Spleen (tissue), 11 donors: ENCODE measurements at regions not wholly inside any gene's neighbourhood (a gene's known extent, or its start where the extent isn't known, plus 50 kb on each side); places are given as distances from the start of the nearest gene placed in this dataset.
"Not testable (repeated sequence)": the region's sequence is repeated elsewhere in the genome, so short reads cannot be mapped to it uniquely, and the experiment has no call there.

Experiments
- DNase-seq: peaks from one replicate; pipeline ENCODE4 v3.0.0-alpha.2; 2020
- H3K27ac ChIP-seq, 8 donors: fragments of 200-600 bp; sonication (generic) in 7 of 8; 1 replicate in 4 of 8; 2 replicates in 4 of 8; pipeline versions ENCODE4 v1.5.0 to v1.8.0; 2016 to 2021; ENCODE audit warnings: inconsistent platforms in 4 of 8, mild to moderate bottlenecking in 4 of 8, moderate library complexity in 1 of 8
- H3K27me3 ChIP-seq, 7 donors: fragments of 200-600 bp; sonication (generic) in 6 of 7; replicated peaks in 1 of 7; 1 replicate in 4 of 7; 2 replicates in 3 of 7; pipeline versions ENCODE4 v1.5.0 to v1.8.0; 2016 to 2021; ENCODE audit warnings: inconsistent platforms in 3 of 7, mild to moderate bottlenecking in 1 of 7
- H3K36me3 ChIP-seq, 6 donors: fragments of 200-600 bp; sonication (generic) in 5 of 6; 1 replicate in 4 of 6; 2 replicates in 2 of 6; pipeline versions ENCODE4 v1.5.0 to v1.8.0; 2016 to 2021; ENCODE audit warnings: inconsistent platforms in 2 of 6
- H3K4me1 ChIP-seq, 6 donors: fragments of 200-600 bp; sonication (generic) in 5 of 6; 1 replicate in 3 of 6; 2 replicates in 3 of 6; pipeline versions ENCODE4 v1.5.0 to v1.8.0; 2016 to 2021; ENCODE audit warnings: inconsistent platforms in 3 of 6
- H3K4me3 ChIP-seq, 8 donors: fragments of 200-600 bp; sonication (generic) in 7 of 8; 1 replicate in 4 of 8; 2 replicates in 4 of 8; pipeline versions ENCODE4 v1.5.0 to v1.8.0; 2016 to 2021; ENCODE audit warnings: inconsistent platforms in 4 of 8, mild to moderate bottlenecking in 4 of 8, moderate library complexity in 2 of 8
- H3K9me3 ChIP-seq, 8 donors: fragments of 200-600 bp; sonication (generic) in 7 of 8; 1 replicate in 4 of 8; 2 replicates in 4 of 8; pipeline versions ENCODE4 v1.5.0 to v1.8.0; 2016 to 2021; ENCODE audit warnings: inconsistent platforms in 4 of 8
- POLR2A ChIP-seq, 3 donors: fragments of 450-650 bp; IDR thresholded peaks; one replicate each; pipeline ENCODE4 v1.5.1; 2017; ENCODE audit warnings: antibody characterized with exemption in 3 of 3, mild to moderate bottlenecking in 1 of 3
- POLR2AphosphoS5 ChIP-seq, 3 donors: sonication (generic); formaldehyde crosslinking; IDR thresholded peaks; one replicate each; pipeline ENCODE4 v1.5.1; 2017; ENCODE audit warnings: antibody characterized with exemption in 3 of 3
- WGBS, 5 donors: extraction: QIAGEN DNeasy Blood & Tissue Kit in 3 of 5; methylation state at CpG; one replicate each; pipeline versions ENCODE4 v1.1.5 to v1.1.7; 2013 to 2018; 5-methylcytosine and 5-hydroxymethylcytosine counted together
- intact Hi-C: fragments of 100-400 bp; cut with DNase I; formaldehyde crosslinking; loops from one replicate; pipeline ENCODE4 v1.15.0; 2023; ENCODE audit warnings: low total_unique reads
- TF ChIP-seq, protein P1 (sequence below), 11 experiments: fragments of 200-600 bp in 7 of 11; fragments of 450-650 bp in 4 of 11; sonication (generic) in 4 of 11; IDR thresholded peaks in 8 of 11; conservative IDR thresholded peaks in 3 of 11; 1 replicate in 7 of 11; 2 replicates in 4 of 11; pipeline versions ENCODE4 v1.4.0 to v1.8.0; 2016 to 2021; ENCODE audit warnings: antibody characterized with exemption in 11 of 11, inconsistent platforms in 4 of 11, mild to moderate bottlenecking in 1 of 11
- donor health status: healthy with polysubstance abuse.
- donor health status: DM: no; HTN: no; CAD: no; lungs with moderate emphysema.
- donor health status: DM: no; HTN: no; CAD: no.
- donor health status: Bipolar disorder and iron deficiency.
- donor health status: healthy.
- donor health status: DM: no; HTN: no; CAD: no.
- donor health status: DM: yes; HTN: yes; CAD: no.

DNA sequence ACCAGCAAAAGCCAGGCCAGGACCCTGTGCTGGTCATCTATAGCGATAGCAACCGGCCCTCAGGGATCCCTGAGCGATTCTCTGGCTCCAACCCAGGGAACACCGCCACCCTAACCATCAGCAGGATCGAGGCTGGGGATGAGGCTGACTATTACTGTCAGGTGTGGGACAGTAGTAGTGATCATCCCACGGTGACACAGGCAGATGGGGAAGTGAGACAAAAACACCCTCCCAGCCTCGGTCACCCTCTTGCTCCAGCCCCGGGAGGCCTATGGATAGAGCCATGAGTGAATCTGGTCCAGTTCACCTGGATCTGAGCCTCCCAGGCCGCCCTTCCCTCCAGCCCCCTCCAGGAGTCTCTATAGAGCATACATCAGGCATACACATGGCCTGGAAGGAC lies 115.2 kb upstream of the IGLL5 start:
- Histone ChIP-seq H3K27me3 (peaks cover 0 to 7% (median 0%) of the 10 kb centered on the region in 7 donors), H3K27ac (no peak overlapping the region), H3K4me3 (no peak overlapping the region), H3K36me3 (no peaks in the 10 kb centered on the region), H3K4me1 (peaks cover 0 to 18% (median 12%) of the 10 kb centered on the region in 6 donors), H3K9me3 (no peaks in the 10 kb centered on the region)
- DNase-seq, result no peak
- TF ChIP-seq POLR2A (IDR thresholded peaks at IDR 0.05) (no peak), POLR2AphosphoS5 (IDR thresholded peaks at IDR 0.05) (no peak)
- TF ChIP-seq, protein P1, sequence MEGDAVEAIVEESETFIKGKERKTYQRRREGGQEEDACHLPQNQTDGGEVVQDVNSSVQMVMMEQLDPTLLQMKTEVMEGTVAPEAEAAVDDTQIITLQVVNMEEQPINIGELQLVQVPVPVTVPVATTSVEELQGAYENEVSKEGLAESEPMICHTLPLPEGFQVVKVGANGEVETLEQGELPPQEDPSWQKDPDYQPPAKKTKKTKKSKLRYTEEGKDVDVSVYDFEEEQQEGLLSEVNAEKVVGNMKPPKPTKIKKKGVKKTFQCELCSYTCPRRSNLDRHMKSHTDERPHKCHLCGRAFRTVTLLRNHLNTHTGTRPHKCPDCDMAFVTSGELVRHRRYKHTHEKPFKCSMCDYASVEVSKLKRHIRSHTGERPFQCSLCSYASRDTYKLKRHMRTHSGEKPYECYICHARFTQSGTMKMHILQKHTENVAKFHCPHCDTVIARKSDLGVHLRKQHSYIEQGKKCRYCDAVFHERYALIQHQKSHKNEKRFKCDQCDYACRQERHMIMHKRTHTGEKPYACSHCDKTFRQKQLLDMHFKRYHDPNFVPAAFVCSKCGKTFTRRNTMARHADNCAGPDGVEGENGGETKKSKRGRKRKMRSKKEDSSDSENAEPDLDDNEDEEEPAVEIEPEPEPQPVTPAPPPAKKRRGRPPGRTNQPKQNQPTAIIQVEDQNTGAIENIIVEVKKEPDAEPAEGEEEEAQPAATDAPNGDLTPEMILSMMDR (IDR thresholded peaks at IDR 0.05 in 8 of 11, conservative IDR thresholded peaks at IDR 0.05 in 3 of 11), result no peak
- intact Hi-C loops, result no loop called here
- 66 to 79% (median 74%) methylated on average over 8 to 9 of the region's 9 CpGs for WGBS, 5 donors

DNA sequence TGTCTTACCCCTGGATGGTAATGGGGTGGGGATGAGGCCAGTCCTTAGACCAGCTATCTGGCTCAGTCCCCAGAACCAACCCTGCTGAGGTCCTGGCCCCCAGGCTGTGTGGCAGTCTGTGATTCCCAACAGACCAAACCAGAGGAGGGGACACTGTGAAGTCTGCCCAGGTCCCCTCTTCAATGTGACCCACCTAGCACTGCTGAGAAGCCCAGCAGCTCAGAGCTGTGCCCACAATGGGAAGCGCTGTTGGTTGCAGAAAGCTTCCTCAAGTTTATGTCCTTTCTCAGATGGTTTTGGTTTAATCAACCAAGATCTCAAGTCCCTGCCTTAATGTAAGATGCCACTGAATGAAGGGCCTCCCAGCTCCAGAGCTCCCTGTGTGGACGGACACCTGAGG lies 114.7 kb upstream of the IGLL5 start:
- no peak for DNase-seq
- H3K27me3 ChIP-seq, result peaks cover 0 to 2% (median 0%) of the 10 kb centered on the region in 7 donors
- H3K4me3 ChIP-seq, result no peak overlapping the region
- 86 to 100% (median 97%) methylated on average over 1 to 2 of the region's 2 CpGs for WGBS, 5 donors
- intact Hi-C loops, result no loop called here
- H3K9me3 ChIP-seq, result no peaks in the 10 kb centered on the region
- no peak overlapping the region for H3K27ac ChIP-seq
- TF ChIP-seq POLR2AphosphoS5 (IDR thresholded peaks at IDR 0.05) (no peak), POLR2A (IDR thresholded peaks at IDR 0.05) (no peak)
- TF ChIP-seq, protein P1 (IDR thresholded peaks at IDR 0.05 in 8 of 11, conservative IDR thresholded peaks at IDR 0.05 in 3 of 11), result no peak
- H3K4me1 ChIP-seq, result peaks cover 0 to 18% (median 12%) of the 10 kb centered on the region in 6 donors
- no peaks in the 10 kb centered on the region for H3K36me3 ChIP-seq

DNA sequence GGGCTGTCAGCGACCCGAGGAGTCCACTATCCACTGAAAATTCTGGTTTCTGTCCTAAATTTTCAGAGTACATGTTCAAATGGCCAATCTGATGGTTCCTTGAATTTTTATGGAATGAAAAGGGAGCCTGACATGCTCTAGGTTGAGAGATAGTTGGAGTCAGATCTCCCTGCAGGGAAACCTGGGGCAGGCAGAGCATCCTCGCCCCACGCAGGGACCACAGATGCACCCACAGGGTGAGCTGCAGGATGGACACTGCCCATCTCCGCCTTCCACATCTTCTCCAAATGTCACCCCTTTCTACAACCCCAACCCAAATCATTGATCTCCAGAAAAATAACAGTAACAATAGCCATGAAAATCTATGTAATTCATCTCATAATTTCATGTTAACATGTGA lies 114.2 kb upstream of the IGLL5 start:
- no peak overlapping the region for H3K4me3 ChIP-seq
- no peak overlapping the region for H3K27ac ChIP-seq
- 88 to 97% (median 95%) methylated on average over 5 of the region's 5 CpGs for WGBS, 5 donors
- TF ChIP-seq POLR2A (IDR thresholded peaks at IDR 0.05) (no peak), POLR2AphosphoS5 (IDR thresholded peaks at IDR 0.05) (no peak)
- TF ChIP-seq, protein P1 (IDR thresholded peaks at IDR 0.05 in 8 of 11, conservative IDR thresholded peaks at IDR 0.05 in 3 of 11), result no peak
- intact Hi-C loops, result no loop called here
- no peak for DNase-seq
- no peaks in the 10 kb centered on the region for H3K27me3 ChIP-seq
- H3K4me1 ChIP-seq, result peaks cover 0 to 18% (median 12%) of the 10 kb centered on the region in 6 donors
- no peaks in the 10 kb centered on the region for H3K9me3 ChIP-seq
- H3K36me3 ChIP-seq, result no peaks in the 10 kb centered on the region

DNA sequence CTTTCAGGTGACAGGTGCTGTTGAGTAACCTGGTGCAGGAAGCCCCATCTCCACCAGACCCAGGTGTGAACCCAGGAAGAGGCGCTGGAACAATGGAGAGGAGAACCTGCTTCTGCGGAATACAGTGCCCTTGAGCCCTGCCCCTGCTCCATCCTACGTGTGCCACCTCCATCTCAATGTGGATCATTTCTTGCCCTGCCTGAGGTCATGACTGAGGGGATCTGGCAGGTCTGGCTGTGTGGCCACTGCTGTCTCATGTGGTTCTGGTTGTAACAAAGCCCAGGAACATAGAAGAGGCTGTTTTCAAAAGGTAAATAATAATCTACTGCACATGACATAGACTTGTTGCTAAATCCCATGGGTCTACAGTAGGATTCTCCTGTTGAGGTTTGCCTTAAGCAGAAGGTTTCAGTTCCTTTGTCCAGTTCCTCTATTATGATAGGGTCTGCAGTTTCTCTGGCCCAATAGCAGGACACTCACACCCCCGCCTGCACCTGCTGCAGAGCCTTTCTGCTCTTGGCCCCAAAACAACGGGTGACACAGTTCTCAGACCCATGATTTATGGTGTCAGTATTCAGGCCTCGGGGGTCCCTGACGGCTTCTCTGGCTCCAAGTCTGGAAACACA lies 113.5 kb upstream of the IGLL5 start:
- TF ChIP-seq, protein P1 (IDR thresholded peaks at IDR 0.05 in 8 of 11, conservative IDR thresholded peaks at IDR 0.05 in 3 of 11), result no peak
- no peak for TF ChIP-seq POLR2A (IDR thresholded peaks at IDR 0.05)
- TF ChIP-seq POLR2AphosphoS5 (IDR thresholded peaks at IDR 0.05), result no peak
- Histone ChIP-seq H3K4me3 (no peak overlapping the region), H3K36me3 (no peaks in the 10 kb centered on the region), H3K4me1 (peaks cover 0 to 18% (median 12%) of the 10 kb centered on the region in 6 donors), H3K9me3 (no peaks in the 10 kb centered on the region), H3K27me3 (no peaks in the 10 kb centered on the region), H3K27ac (no peak overlapping the region)
- intact Hi-C loops, result no loop called here
- DNase-seq, result no peak
- WGBS, 5 donors, result 57 to 79% (median 65%) methylated on average over 7 of the region's 7 CpGs

DNA sequence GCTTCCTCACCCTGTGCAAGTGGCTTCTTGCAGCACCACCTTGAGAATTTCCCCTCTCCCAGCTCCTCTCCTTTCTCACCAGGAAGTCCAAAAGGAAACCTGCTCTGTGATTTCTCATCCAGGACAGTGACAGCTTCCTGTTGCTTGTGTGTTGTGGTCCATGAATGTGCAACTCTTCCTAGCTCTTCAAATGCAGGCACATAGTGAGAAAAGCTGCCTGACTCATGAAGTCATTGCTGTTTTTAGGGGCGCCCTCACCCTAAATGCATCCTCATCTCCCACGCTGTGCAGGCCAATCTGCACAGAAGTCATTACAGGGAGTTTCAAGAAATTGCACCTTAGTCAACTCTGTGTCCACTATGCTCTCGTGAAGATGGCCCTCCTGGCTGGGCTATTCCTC lies 112.9 kb upstream of the IGLL5 start:
- intact Hi-C loops, H3K36me3 ChIP-seq, DNase-seq, H3K27me3 ChIP-seq, H3K9me3 ChIP-seq, H3K4me3 ChIP-seq, H3K27ac ChIP-seq: not testable (repeated sequence)
- 52 to 79% (median 68%) methylated on average over 3 of the region's 3 CpGs for WGBS, 5 donors
- peaks cover 0 to 18% (median 12%) of the 10 kb centered on the region in 6 donors for H3K4me1 ChIP-seq
